IMR-90 (cell line): ENCODE measurements at regions not wholly inside any gene's neighbourhood (a gene's known extent, or its start where the extent isn't known, plus 50 kb on each side); places are given as distances from the start of the nearest gene placed in this dataset.

Source experiments
- ATAC-seq: fragments of 200-7000 bp; cut with Tn5 transposase; 2 replicates; pipeline ENCODE4 v1.9.1; 2020; ENCODE audit warnings: low read depth, mild to moderate bottlenecking, moderate library complexity
- BruUV-seq: library from RNA; stranded (reverse); fragments of 400-500 nt; replicated peaks from 2 replicates; lab custom pipeline; 2021; lab: Mats Ljungman, UMichigan
- CTCF ChIA-PET: fragments of 300-600 bp; formaldehyde crosslinking; extraction: SDS; loops from one replicate; lab custom pipeline; 2021; ENCODE audit warnings: antibody characterized with exemption; lab: Yijun Ruan, JAX
- POLR2A ChIA-PET: fragments of 300-600 bp; sonication (Branson Sonifier 250); formaldehyde crosslinking; loops from one replicate; lab custom pipeline; 2022; ENCODE audit warnings: antibody characterized with exemption; ENCODE audit not compliant: unreplicated experiment; lab: Charles Lee
- DNase-seq: peaks from one replicate; pipeline ENCODE4 v3.0.0; 2013
- H2AFZ ChIP-seq: replicated peaks from 2 replicates; pipeline ENCODE3; 2013; ENCODE audit warnings: low read length, mild to moderate bottlenecking; ENCODE audit not compliant: poor library complexity
- H2AK5ac ChIP-seq: 2 replicates; pipeline ENCODE4 v1.6.1; 2013; ENCODE audit warnings: low read depth, low read length, inconsistent platforms
- H2AK9ac ChIP-seq: replicated peaks from 2 replicates; pipeline ENCODE3; 2013; ENCODE audit warnings: mild to moderate bottlenecking, low read depth, low read length, moderate library complexity; ENCODE audit not compliant: poor library complexity
- H2BK120ac ChIP-seq: 2 replicates; pipeline ENCODE4 v1.6.1; 2013; ENCODE audit warnings: low read depth, low read length, inconsistent platforms
- H2BK15ac ChIP-seq: 3 replicates; pipeline ENCODE4 v1.6.1; 2013; ENCODE audit warnings: low read depth, low read length, inconsistent platforms
- H2BK20ac ChIP-seq: 2 replicates; pipeline ENCODE4 v1.6.1; 2013; ENCODE audit warnings: low read depth, mild to moderate bottlenecking, inconsistent platforms, low read length, moderate library complexity
- H2BK5ac ChIP-seq: 2 replicates; pipeline ENCODE4 v1.6.1; 2013; ENCODE audit warnings: mild to moderate bottlenecking, low read depth, low read length, inconsistent platforms; ENCODE audit not compliant: poor library complexity, severe bottlenecking
- H3K14ac ChIP-seq: replicated peaks from 2 replicates; pipeline ENCODE4 v1.6.1; 2013; ENCODE audit warnings: low read depth, low read length, inconsistent platforms
- H3K18ac ChIP-seq: 2 replicates; pipeline ENCODE4 v1.6.1; 2013; ENCODE audit warnings: low read depth, low read length, control low read depth
- H3K23ac ChIP-seq: 2 replicates; pipeline ENCODE4 v1.6.1; 2013; ENCODE audit warnings: low read depth, low read length, inconsistent platforms
- H3K27ac ChIP-seq: 2 replicates; pipeline ENCODE4 v1.5.1; 2013; ENCODE audit warnings: mild to moderate bottlenecking, control low read depth, low read length; ENCODE audit not compliant: insufficient read depth
- H3K27me3 ChIP-seq: 2 replicates; pipeline ENCODE4 v1.6.1; 2013; ENCODE audit warnings: low read length; ENCODE audit not compliant: control insufficient read depth, insufficient read depth
- H3K36me3 ChIP-seq: 2 replicates; pipeline ENCODE4 v1.6.1; 2013; ENCODE audit warnings: low read length, mixed read lengths; ENCODE audit not compliant: control insufficient read depth, insufficient read depth
- H3K4ac ChIP-seq: 2 replicates; pipeline ENCODE4 v1.6.1; 2013; ENCODE audit warnings: low read depth, low read length, inconsistent platforms
- H3K4me1 ChIP-seq: 2 replicates; pipeline ENCODE4 v1.6.1; 2013; ENCODE audit warnings: low read length, mixed read lengths; ENCODE audit not compliant: control insufficient read depth, insufficient read depth
- H3K4me2 ChIP-seq: 2 replicates; pipeline ENCODE4 v1.6.1; 2013; ENCODE audit warnings: low read depth, mild to moderate bottlenecking, control low read depth, low read length, moderate library complexity
- H3K4me3 ChIP-seq: 2 replicates; pipeline ENCODE4 v1.5.1; 2013; ENCODE audit warnings: low read depth, mild to moderate bottlenecking, control low read depth, low read length, moderate library complexity; ENCODE audit not compliant: insufficient read depth
- H3K56ac ChIP-seq: 2 replicates; pipeline ENCODE4 v1.6.1; 2013; ENCODE audit warnings: low read length, inconsistent platforms; ENCODE audit not compliant: insufficient read depth; ENCODE audit errors: extremely low read depth
- H3K79me1 ChIP-seq, 2 experiments: 2 replicates each; pipeline ENCODE4 v1.6.1; 2013; ENCODE audit warnings: low read length in 2 of 2, inconsistent platforms in 1 of 2, low read depth in 1 of 2
- H3K9ac ChIP-seq: 2 replicates; pipeline ENCODE4 v1.6.1; 2013; ENCODE audit warnings: low read depth, low read length, control low read depth
- H3K9me1 ChIP-seq: 2 replicates; pipeline ENCODE4 v1.6.1; 2013; ENCODE audit warnings: low read length, inconsistent platforms; ENCODE audit not compliant: insufficient read depth
- H3K9me3 ChIP-seq: 2 replicates; pipeline ENCODE4 v1.6.1; 2013; ENCODE audit warnings: low read length; ENCODE audit not compliant: control insufficient read depth, insufficient read depth
- H4K20me1 ChIP-seq: 2 replicates; pipeline ENCODE4 v1.6.1; 2013; ENCODE audit warnings: low read length, inconsistent platforms; ENCODE audit not compliant: insufficient read depth
- H4K5ac ChIP-seq: 2 replicates; pipeline ENCODE4 v1.6.1; 2013; ENCODE audit warnings: mild to moderate bottlenecking, low read depth, low read length, control low read depth
- H4K8ac ChIP-seq, 2 experiments: 2 replicates each; pipeline ENCODE4 v1.6.1; 2013; ENCODE audit warnings: low read depth in 2 of 2, low read length in 2 of 2, control low read depth in 1 of 2, inconsistent platforms in 1 of 2
- H4K91ac ChIP-seq: 2 replicates; pipeline ENCODE4 v1.6.1; 2013; ENCODE audit warnings: low read depth, low read length, inconsistent platforms; ENCODE audit not compliant: insufficient read depth
- CTCF ChIP-seq: conservative IDR thresholded peaks from 2 replicates; pipeline ENCODE4 v1.5.1; 2012; ENCODE audit warnings: mild to moderate bottlenecking, low read depth, low read length, improper control_type of control experiment
- MXI1 ChIP-seq: IDR thresholded peaks from 2 replicates; pipeline ENCODE4 v1.6.1; 2012; ENCODE audit warnings: low read depth, mild to moderate bottlenecking, low read length, moderate library complexity, borderline replicate concordance
- USF2 ChIP-seq: fragments of 150-350 bp; IDR thresholded peaks from 2 replicates; pipeline ENCODE4 v1.6.1; 2017; ENCODE audit warnings: mild to moderate bottlenecking, antibody characterized with exemption, low read length, low read depth
- WGBS, 2 experiments: methylation state at CpG; one replicate each; pipeline versions ENCODE4 v1.1.5 to v1.1.7; 2013; ENCODE audit warnings: missing lambda C conversion rate in 2 of 2; ENCODE audit not compliant: insufficient read length in 1 of 2; ENCODE audit errors: extremely low coverage in 2 of 2; 5-methylcytosine and 5-hydroxymethylcytosine counted together
- dilution Hi-C: fragments of 300-500 bp; cut with HindIII; formaldehyde crosslinking; loops from one replicate; pipeline ENCODE4 v1.14.3; 2018; ENCODE audit warnings: low sequenced_read_pairs; ENCODE audit not compliant: unreplicated experiment
- in situ Hi-C: fragments of 300-500 bp; cut with MboI; formaldehyde crosslinking; loops from 3 replicates; pipeline ENCODE4 v1.14.3; 2019; ENCODE audit warnings: low sequenced_read_pairs, inconsistent platforms, mixed read lengths
- intact Hi-C: fragments of 100-400 bp; cut with micrococcal nuclease; formaldehyde crosslinking; loops from 2 replicates; pipeline ENCODE4 v1.10.0; 2022

- Histone ChIP-seq H3K79me1 (no peaks in the 10 kb centered on the region), H3K27ac (no peak overlapping the region), H3K36me3 (no peaks in the 10 kb centered on the region), H3K56ac (no peak overlapping the region), H2BK15ac (no peak overlapping the region), H2AK9ac (no peak overlapping the region), H3K9me1 (no peaks in the 10 kb centered on the region), H3K9me3 (peaks cover 2% of the 10 kb centered on the region; the same call in 1 of the 2 replicates), H3K14ac (no peak overlapping the region), H3K4ac (no peak overlapping the region), H3K23ac (no peak overlapping the region), H3K9ac (no peak overlapping the region), H2BK120ac (no peak overlapping the region), H2BK20ac (no peak overlapping the region), H2AFZ (no peak overlapping the region), H4K20me1 (no peaks in the 10 kb centered on the region), H4K5ac (no peak overlapping the region), H2AK5ac (no peak overlapping the region), H3K18ac (no peak overlapping the region), H2BK5ac (no peak overlapping the region), H3K4me1 (no peaks in the 10 kb centered on the region), H3K4me2 (no peak overlapping the region), H4K8ac (no peak overlapping the region), H3K4me3 (no peak overlapping the region), H3K27me3 (no peaks in the 10 kb centered on the region), H4K91ac (no peak overlapping the region)
- in situ Hi-C loops: no loop called here
- intact Hi-C loops: no loop called here
- DNase-seq (no peak), ATAC-seq (no peak)
- CTCF ChIA-PET: no interaction called here
- BruUV-seq: no TSS peak
- TF ChIP-seq USF2: no peak
- TF ChIP-seq MXI1: no peak
- no peak for TF ChIP-seq CTCF
- no CpG with 5 or more reads among the region's 4 CpGs for WGBS, 2 experiments
- POLR2A ChIA-PET: no interaction called here
- dilution Hi-C loops: no loop called here
Measured at GRCh38 chr13:56283262-56283828, 857.4 kb upstream of the PRR20A start.
